Liver (tissue), 8 donors: ENCODE measurements at regions not wholly inside any gene's neighbourhood (a gene's known extent, or its start where the extent isn't known, plus 50 kb on each side); places are given as distances from the start of the nearest gene placed in this dataset.

Experiments
- DNase-seq: peaks from one replicate; pipeline ENCODE4 v3.0.0-alpha.2; 2017; ENCODE audit warnings: low spot score
- H3K27ac ChIP-seq, 2 donors: one replicate each; pipeline ENCODE4 v1.7.0; 2013; ENCODE audit warnings: inconsistent platforms in 2 of 2, low read length in 2 of 2, control low read depth in 1 of 2, low read depth in 1 of 2, mild to moderate bottlenecking in 1 of 2
- H3K27me3 ChIP-seq, 4 donors: one replicate each; pipeline versions ENCODE4 v1.6.1 to v1.7.0; 2013; ENCODE audit warnings: low read length in 3 of 4, inconsistent platforms in 1 of 4, mild to moderate bottlenecking in 1 of 4, moderate library complexity in 1 of 4; ENCODE audit not compliant: control insufficient read depth in 4 of 4, insufficient read depth in 4 of 4
- H3K36me3 ChIP-seq, 4 donors: one replicate each; pipeline versions ENCODE4 v1.6.1 to v1.7.0; 2013; ENCODE audit warnings: low read length in 3 of 4, mild to moderate bottlenecking in 3 of 4, low read depth in 1 of 4, moderate library complexity in 1 of 4; ENCODE audit not compliant: control insufficient read depth in 4 of 4, insufficient read depth in 3 of 4
- H3K4me1 ChIP-seq, 4 donors: one replicate each; pipeline versions ENCODE4 v1.6.1 to v1.7.0; 2013; ENCODE audit warnings: low read length in 3 of 4, mild to moderate bottlenecking in 3 of 4, moderate library complexity in 1 of 4; ENCODE audit not compliant: control insufficient read depth in 4 of 4, insufficient read depth in 4 of 4
- H3K4me3 ChIP-seq, 3 donors: one replicate each; pipeline versions ENCODE4 v1.6.1 to v1.7.0; 2013; ENCODE audit warnings: low read length in 3 of 3, control low read depth in 1 of 3, low read depth in 1 of 3, mild to moderate bottlenecking in 1 of 3
- H3K9ac ChIP-seq, 2 donors: one replicate each; pipeline ENCODE4 v1.7.0; 2013; ENCODE audit warnings: low read length in 2 of 2, mild to moderate bottlenecking in 2 of 2, moderate library complexity in 2 of 2, control low read depth in 1 of 2, low read depth in 1 of 2
- H3K9me3 ChIP-seq, 4 donors: one replicate each; pipeline versions ENCODE4 v1.6.1 to v1.7.0; 2013; ENCODE audit warnings: low read length in 3 of 4; ENCODE audit not compliant: control insufficient read depth in 4 of 4
- EGR1 ChIP-seq, 2 donors: IDR thresholded peaks; 2 replicates each; pipeline ENCODE4 v1.6.1; 2016 to 2018; ENCODE audit warnings: antibody characterized with exemption in 2 of 2, low read depth in 2 of 2
- FOXA1 ChIP-seq: IDR thresholded peaks from 2 replicates; pipeline ENCODE4 v1.6.1; 2016; ENCODE audit warnings: antibody characterized with exemption
- FOXA2 ChIP-seq: IDR thresholded peaks from 2 replicates; pipeline ENCODE4 v1.6.1; 2016; ENCODE audit warnings: antibody characterized with exemption
- HNF4A ChIP-seq, 2 donors: conservative IDR thresholded peaks; 2 replicates each; pipeline ENCODE4 v1.6.1; 2016; ENCODE audit warnings: antibody characterized with exemption in 2 of 2, mild to moderate bottlenecking in 2 of 2
- HNF4G ChIP-seq: IDR thresholded peaks from 2 replicates; pipeline ENCODE4 v1.6.1; 2016; ENCODE audit warnings: antibody characterized with exemption
- JUND ChIP-seq, 2 donors: IDR thresholded peaks; 2 replicates each; pipeline ENCODE4 v1.6.1; 2016; ENCODE audit warnings: antibody characterized with exemption in 2 of 2
- NR2F2 ChIP-seq: IDR thresholded peaks from 2 replicates; pipeline ENCODE4 v1.6.1; 2016; ENCODE audit warnings: antibody characterized with exemption
- RAD21 ChIP-seq, 2 donors: IDR thresholded peaks; 2 replicates each; pipeline ENCODE4 v1.6.1; 2016; ENCODE audit warnings: antibody characterized with exemption in 2 of 2, mild to moderate bottlenecking in 2 of 2
- RXRA ChIP-seq, 2 donors: IDR thresholded peaks; 2 replicates each; pipeline ENCODE4 v1.6.1; 2017 to 2018; ENCODE audit warnings: antibody characterized with exemption in 2 of 2, mild to moderate bottlenecking in 1 of 2
- SP1 ChIP-seq: IDR thresholded peaks from 2 replicates; pipeline ENCODE4 v1.6.1; 2018; ENCODE audit warnings: antibody characterized with exemption, mild to moderate bottlenecking
- TAF1 ChIP-seq: conservative IDR thresholded peaks from 2 replicates; pipeline ENCODE4 v1.6.1; 2016; ENCODE audit warnings: antibody characterized with exemption, mild to moderate bottlenecking
- WGBS: extraction: QIAGEN DNeasy Blood & Tissue Kit; methylation state at CpG from one replicate; pipeline ENCODE4 v1.1.7; 2013; 5-methylcytosine and 5-hydroxymethylcytosine counted together
- TF ChIP-seq, protein P1 (sequence below): IDR thresholded peaks from 2 replicates; pipeline ENCODE4 v1.6.1; 2016; ENCODE audit warnings: antibody characterized with exemption
- TF ChIP-seq, protein P2 (sequence below): fragments of 150-350 bp; IDR thresholded peaks from 2 replicates; pipeline ENCODE4 v1.5.1; 2017; ENCODE audit warnings: improper control_type of control experiment, low read depth, low read length; ENCODE audit not compliant: missing input control
- TF ChIP-seq, protein P3 (sequence below): IDR thresholded peaks from 2 replicates; pipeline ENCODE4 v1.6.1; 2016; ENCODE audit warnings: antibody characterized with exemption, mild to moderate bottlenecking
- TF ChIP-seq, protein P4 (sequence below): IDR thresholded peaks from 2 replicates; pipeline ENCODE4 v1.6.1; 2016; ENCODE audit warnings: antibody characterized with exemption
- TF ChIP-seq, protein P5 (sequence below): IDR thresholded peaks from 2 replicates; pipeline ENCODE4 v1.6.1; 2016; ENCODE audit warnings: antibody characterized with exemption
- donor health status: healthy.
- donor health status: healthy.
- donor health status: healthy.
- donor health status: healthy.
- donor health status: healthy.

DNA sequence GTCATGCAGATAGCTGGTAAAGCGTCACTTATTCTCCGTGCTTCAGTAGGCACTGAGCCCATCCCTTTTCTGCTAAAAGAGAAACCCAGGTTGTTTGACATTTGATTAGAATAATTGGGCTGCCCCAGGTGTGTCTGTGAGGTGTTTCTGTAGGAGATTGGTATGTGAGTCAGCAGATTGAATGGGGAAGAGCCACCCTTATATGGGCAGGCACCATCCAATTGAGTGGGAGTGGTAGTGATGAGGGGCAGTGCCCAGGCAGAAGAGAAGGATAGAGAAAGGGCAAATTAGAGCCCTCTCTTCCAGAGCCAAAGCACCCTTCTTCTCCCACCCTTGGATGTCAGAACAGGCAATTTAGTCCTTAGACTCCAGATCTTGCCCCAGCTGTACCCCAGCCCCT is 384.3 kb upstream of the GBE1 start:
- H3K27me3 ChIP-seq: no peaks in the 10 kb centered on the region
- no peak overlapping the region for H3K27ac ChIP-seq
- no peaks in the 10 kb centered on the region for H3K36me3 ChIP-seq
- H3K4me3 ChIP-seq: no peak overlapping the region
- TF ChIP-seq, protein P1, sequence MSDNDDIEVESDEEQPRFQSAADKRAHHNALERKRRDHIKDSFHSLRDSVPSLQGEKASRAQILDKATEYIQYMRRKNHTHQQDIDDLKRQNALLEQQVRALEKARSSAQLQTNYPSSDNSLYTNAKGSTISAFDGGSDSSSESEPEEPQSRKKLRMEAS: no peak
- TF ChIP-seq, protein P2, sequence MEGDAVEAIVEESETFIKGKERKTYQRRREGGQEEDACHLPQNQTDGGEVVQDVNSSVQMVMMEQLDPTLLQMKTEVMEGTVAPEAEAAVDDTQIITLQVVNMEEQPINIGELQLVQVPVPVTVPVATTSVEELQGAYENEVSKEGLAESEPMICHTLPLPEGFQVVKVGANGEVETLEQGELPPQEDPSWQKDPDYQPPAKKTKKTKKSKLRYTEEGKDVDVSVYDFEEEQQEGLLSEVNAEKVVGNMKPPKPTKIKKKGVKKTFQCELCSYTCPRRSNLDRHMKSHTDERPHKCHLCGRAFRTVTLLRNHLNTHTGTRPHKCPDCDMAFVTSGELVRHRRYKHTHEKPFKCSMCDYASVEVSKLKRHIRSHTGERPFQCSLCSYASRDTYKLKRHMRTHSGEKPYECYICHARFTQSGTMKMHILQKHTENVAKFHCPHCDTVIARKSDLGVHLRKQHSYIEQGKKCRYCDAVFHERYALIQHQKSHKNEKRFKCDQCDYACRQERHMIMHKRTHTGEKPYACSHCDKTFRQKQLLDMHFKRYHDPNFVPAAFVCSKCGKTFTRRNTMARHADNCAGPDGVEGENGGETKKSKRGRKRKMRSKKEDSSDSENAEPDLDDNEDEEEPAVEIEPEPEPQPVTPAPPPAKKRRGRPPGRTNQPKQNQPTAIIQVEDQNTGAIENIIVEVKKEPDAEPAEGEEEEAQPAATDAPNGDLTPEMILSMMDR: no peak
- TF ChIP-seq JUND (IDR thresholded peaks at IDR 0.05) (no peak), SP1 (no peak), FOXA2 (no peak), TAF1 (no peak), HNF4A (conservative IDR thresholded peaks at IDR 0.05) (no peak), RXRA (IDR thresholded peaks at IDR 0.05) (no peak), NR2F2 (no peak)
- TF ChIP-seq, protein P3, sequence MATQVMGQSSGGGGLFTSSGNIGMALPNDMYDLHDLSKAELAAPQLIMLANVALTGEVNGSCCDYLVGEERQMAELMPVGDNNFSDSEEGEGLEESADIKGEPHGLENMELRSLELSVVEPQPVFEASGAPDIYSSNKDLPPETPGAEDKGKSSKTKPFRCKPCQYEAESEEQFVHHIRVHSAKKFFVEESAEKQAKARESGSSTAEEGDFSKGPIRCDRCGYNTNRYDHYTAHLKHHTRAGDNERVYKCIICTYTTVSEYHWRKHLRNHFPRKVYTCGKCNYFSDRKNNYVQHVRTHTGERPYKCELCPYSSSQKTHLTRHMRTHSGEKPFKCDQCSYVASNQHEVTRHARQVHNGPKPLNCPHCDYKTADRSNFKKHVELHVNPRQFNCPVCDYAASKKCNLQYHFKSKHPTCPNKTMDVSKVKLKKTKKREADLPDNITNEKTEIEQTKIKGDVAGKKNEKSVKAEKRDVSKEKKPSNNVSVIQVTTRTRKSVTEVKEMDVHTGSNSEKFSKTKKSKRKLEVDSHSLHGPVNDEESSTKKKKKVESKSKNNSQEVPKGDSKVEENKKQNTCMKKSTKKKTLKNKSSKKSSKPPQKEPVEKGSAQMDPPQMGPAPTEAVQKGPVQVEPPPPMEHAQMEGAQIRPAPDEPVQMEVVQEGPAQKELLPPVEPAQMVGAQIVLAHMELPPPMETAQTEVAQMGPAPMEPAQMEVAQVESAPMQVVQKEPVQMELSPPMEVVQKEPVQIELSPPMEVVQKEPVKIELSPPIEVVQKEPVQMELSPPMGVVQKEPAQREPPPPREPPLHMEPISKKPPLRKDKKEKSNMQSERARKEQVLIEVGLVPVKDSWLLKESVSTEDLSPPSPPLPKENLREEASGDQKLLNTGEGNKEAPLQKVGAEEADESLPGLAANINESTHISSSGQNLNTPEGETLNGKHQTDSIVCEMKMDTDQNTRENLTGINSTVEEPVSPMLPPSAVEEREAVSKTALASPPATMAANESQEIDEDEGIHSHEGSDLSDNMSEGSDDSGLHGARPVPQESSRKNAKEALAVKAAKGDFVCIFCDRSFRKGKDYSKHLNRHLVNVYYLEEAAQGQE: no peak
- TF ChIP-seq, protein P4, sequence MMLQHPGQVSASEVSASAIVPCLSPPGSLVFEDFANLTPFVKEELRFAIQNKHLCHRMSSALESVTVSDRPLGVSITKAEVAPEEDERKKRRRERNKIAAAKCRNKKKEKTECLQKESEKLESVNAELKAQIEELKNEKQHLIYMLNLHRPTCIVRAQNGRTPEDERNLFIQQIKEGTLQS: no peak
- TF ChIP-seq, protein P5, sequence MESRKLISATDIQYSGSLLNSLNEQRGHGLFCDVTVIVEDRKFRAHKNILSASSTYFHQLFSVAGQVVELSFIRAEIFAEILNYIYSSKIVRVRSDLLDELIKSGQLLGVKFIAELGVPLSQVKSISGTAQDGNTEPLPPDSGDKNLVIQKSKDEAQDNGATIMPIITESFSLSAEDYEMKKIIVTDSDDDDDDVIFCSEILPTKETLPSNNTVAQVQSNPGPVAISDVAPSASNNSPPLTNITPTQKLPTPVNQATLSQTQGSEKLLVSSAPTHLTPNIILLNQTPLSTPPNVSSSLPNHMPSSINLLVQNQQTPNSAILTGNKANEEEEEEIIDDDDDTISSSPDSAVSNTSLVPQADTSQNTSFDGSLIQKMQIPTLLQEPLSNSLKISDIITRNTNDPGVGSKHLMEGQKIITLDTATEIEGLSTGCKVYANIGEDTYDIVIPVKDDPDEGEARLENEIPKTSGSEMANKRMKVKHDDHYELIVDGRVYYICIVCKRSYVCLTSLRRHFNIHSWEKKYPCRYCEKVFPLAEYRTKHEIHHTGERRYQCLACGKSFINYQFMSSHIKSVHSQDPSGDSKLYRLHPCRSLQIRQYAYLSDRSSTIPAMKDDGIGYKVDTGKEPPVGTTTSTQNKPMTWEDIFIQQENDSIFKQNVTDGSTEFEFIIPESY: no peak
- no peaks in the 10 kb centered on the region for H3K9me3 ChIP-seq
- H3K4me1 ChIP-seq: no peaks in the 10 kb centered on the region
- no peak overlapping the region for H3K9ac ChIP-seq
- WGBS: 77% methylated on average over 2 of the region's 2 CpGs
- DNase-seq: no peak

DNA sequence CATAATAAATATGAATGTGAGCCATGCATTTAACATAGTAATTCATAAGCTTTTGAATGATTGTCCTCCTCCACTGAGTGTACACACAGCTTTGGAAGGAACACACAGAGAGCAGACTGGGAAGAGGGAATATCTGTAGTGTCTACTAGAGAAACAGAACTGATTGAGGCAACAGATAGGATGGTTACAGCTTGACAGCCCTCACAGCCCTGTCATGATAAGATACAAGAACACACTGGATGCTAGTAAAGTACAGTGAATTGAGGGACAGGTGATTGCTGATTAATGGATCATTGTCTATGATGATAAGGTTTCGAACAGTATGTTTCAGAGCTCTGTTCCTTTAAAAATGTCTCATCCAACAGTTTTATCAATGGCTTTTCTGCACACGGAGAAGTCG is 383.4 kb upstream of the GBE1 start:
- H3K4me1 ChIP-seq: no peaks in the 10 kb centered on the region
- 70% methylated on average over 3 of the region's 3 CpGs for WGBS
- H3K4me3 ChIP-seq: no peak overlapping the region
- H3K9ac ChIP-seq: no peak overlapping the region
- H3K36me3 ChIP-seq: no peaks in the 10 kb centered on the region
- no peaks in the 10 kb centered on the region for H3K27me3 ChIP-seq
- no peaks in the 10 kb centered on the region for H3K9me3 ChIP-seq
- DNase-seq: no peak
- H3K27ac ChIP-seq: no peak overlapping the region
- TF ChIP-seq FOXA1: no peak
- TF ChIP-seq SP1: no peak
- TF ChIP-seq HNF4G: no peak
- TF ChIP-seq, protein P5: no peak
- TF ChIP-seq EGR1 (IDR thresholded peaks at IDR 0.05; ENCODE audit: low read depth in 2 of 2): no peak
- TF ChIP-seq, protein P1: no peak
- TF ChIP-seq, protein P4: no peak
- no peak for TF ChIP-seq RAD21 (IDR thresholded peaks at IDR 0.05)
- no peak for TF ChIP-seq JUND (IDR thresholded peaks at IDR 0.05)
- TF ChIP-seq RXRA (IDR thresholded peaks at IDR 0.05): no peak
